NT2/D1 (cell line): ENCODE measurements at regions not wholly inside any gene's neighbourhood (a gene's known extent, or its start where the extent isn't known, plus 50 kb on each side); places are given as distances from the start of the nearest gene placed in this dataset.

Source experiments
- SUZ12 ChIP-seq: IDR thresholded peaks from 2 replicates; pipeline ENCODE4 v1.6.1; 2011; ENCODE audit not compliant: insufficient read length, insufficient read depth; ENCODE audit errors: extremely low read depth
- YY1 ChIP-seq: IDR thresholded peaks from 2 replicates; pipeline ENCODE4 v1.6.1; 2011; ENCODE audit not compliant: insufficient read length, insufficient read depth
- ZNF274 ChIP-seq: IDR thresholded peaks from 2 replicates; pipeline ENCODE4 v1.6.1; 2011; ENCODE audit warnings: mild to moderate bottlenecking, low read depth, low read length

DNA sequence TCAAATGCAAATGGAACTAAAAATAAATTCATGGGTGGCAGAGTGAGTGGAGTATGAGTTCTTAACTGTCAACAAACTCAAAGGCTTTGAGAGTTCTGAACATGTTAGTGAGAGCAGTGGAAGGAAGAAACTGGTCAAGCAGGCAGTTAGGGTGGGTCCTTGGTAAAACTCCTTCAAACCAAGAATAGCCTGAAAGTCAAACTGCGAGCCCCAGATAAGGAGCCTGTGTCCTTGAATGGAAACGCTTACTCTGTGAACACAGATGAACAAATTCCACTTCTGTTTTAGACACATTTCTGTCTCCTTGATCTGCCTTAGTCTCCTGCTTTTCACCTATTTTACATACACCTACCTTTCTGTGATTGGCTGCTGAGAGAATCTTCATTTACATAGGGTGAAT lies 129.4 kb upstream of the PCDH18 start:
- TF ChIP-seq SUZ12 (no peak), ZNF274 (no peak), YY1 (no peak)
